H54 (cell line): ENCODE measurements at regions not wholly inside any gene's neighbourhood (a gene's known extent, or its start where the extent isn't known, plus 50 kb on each side); places are given as distances from the start of the nearest gene placed in this dataset.

Experiments used
- DNase-seq: peaks from one replicate; pipeline ENCODE4 v3.0.0; 2011; ENCODE audit warnings: low spot score, mixed read lengths; ENCODE audit not compliant: insufficient read length
- FAIRE-seq: peaks from 3 replicates; lab custom pipeline; 2011; peaks lifted over from hg19 to GRCh38; lab: Jason Lieb, UNC
- POLR2A ChIP-seq: IDR thresholded peaks from 2 replicates; pipeline ENCODE4 v1.6.1; 2011; ENCODE audit warnings: low read depth, mild to moderate bottlenecking, low read length

DNA sequence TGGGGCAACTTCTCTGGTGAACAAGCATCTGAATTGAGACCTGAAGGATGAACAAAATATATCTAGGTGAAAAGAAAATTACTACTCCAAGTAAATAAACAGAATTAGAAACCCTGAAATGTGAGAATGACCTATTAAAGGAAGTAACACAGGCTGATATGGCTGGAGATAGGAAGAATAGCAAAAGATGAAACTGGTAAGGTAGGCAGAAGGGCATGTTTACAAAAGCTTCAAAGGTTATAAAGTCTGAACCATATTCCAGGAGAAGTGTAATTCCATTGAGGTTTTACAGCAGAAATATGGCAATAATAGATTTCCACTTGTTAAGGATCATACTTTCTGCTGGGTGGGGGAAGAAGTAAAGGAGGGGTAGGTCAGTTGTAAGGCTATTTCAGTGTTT is 452.0 kb downstream of the GBA3 start:
- TF ChIP-seq POLR2A, result no peak
- FAIRE-seq, result no peak
- no peak for DNase-seq

DNA sequence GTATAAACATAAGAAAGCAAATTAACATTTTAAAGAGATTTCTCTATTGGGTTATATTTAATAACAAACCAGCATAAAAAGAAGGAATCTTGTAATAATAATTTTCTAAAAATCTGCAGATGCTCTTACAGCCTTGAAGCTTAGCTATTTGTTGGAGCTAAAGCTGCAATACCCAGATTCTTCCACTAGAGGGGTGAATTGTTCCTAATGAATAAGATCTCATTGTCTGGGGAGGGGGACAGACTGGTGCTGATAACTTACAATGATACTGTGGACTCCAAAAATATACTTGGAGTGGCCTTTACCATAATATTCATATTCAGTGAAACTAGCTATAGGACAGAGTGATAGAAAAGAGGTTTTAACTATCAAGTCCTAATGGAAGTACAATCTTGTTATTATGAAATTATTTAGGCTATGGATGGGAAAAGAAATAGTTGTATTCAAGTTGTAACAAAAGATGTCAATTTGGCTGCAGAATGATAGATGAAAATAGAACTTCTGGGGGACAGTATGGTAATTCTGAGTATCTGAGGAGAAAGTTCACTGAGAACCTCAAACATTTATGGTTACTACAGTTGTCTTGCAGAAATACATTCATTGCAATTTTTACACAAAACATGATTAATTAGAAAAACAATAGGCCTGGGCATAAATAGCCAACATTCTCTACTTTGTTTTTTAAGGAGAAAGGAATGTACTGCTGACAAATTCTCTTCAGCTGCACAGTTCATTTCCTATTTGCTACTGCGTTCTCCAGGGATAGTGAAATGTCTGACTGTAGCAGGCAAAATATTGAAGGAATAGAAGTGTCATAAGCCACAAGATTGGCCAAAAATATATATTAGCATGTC is 443.3 kb downstream of the GBA3 start:
- DNase-seq (peak; percentile 3), FAIRE-seq (no peak)
- no peak for TF ChIP-seq POLR2A

DNA sequence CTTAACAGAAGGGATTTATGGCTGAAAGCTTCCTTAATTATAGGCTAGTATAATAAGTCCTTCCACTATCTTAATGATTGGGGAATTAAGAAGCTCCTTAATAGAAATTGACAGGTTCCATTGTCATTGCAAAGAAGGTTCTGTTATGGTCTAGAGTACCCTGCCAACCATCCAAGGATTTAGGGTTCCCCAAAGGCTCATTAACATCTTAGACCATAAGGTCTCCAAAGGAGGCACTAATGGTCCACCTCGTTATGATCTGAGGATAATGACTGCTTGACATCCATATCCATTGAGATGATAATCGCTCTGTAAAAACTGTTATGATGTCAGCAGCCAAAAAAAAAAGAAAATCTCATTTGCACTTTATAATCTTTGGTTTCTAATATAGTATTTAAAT is 441.6 kb downstream of the GBA3 start:
- no peak for TF ChIP-seq POLR2A
- no peak for DNase-seq
- no peak for FAIRE-seq

- DNase-seq (no peak), FAIRE-seq (no peak)
- TF ChIP-seq POLR2A, result no peak
Measured at GRCh38 chr4:23130845-23131244, 438.1 kb downstream of the GBA3 start.

DNA sequence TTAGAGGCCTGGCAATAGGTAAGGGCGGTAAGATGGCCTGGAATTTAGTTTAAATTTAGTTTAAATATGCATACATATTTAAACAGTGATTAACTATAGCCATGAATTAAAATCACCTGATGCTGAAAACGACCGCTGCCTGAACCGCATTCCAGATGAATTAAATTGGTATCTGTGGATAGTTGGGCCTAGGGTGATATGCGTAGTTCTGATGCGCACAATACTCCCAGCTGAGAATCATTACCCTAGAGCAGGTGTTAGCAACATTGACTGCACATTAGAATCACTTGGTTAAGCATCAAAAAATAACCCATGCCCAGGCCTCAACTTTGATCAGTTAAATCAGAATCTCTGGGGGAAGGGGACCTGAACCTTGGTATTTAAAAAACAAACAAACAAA is 432.4 kb downstream of the GBA3 start:
- FAIRE-seq, result no peak
- no peak for DNase-seq
- no peak for TF ChIP-seq POLR2A

GRCh38 chr4:23122666-23123400 is 430.1 kb downstream of the GBA3 start:
- no peak for TF ChIP-seq POLR2A
- DNase-seq (no peak), FAIRE-seq (no peak)

DNA sequence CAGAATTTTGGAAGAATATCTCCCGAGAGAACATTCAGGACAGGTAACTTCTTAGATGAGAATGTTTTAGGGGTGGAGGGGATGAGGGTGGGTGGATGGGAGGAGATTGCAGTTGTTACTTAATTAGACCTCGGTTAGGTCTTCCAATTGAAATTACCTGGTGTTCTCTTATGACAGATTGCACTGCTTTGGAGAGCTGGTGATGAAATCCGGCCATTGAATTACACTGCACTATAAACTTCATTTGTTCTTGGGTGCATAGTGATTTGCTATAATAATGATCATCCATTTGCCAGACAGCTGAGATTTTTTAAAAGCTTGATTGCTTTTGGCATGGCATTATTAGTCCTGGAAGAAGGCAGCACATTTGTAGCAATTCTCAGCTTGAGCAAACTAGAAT is 427.6 kb downstream of the GBA3 start:
- DNase-seq (no peak), FAIRE-seq (no peak)
- no peak for TF ChIP-seq POLR2A

DNA sequence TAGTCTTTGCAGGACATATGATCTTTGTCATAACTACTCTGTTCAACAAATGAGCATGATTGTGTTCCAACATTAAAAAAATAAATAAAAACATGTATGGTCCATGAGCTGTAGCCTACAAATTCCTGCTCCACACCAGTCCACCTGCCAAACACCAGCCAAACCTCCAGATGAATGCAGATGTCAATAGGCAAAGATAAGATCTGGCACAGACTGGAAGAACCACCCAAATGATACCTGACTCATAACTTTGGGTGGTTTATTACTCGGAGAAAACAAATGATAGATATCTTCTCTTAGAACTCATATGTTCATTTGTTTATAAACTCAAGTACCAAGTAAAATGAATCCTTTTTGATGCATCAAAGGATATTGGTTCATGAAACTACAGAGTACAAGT is 425.1 kb downstream of the GBA3 start:
- no peak for DNase-seq
- no peak for TF ChIP-seq POLR2A
- FAIRE-seq, result no peak

DNA sequence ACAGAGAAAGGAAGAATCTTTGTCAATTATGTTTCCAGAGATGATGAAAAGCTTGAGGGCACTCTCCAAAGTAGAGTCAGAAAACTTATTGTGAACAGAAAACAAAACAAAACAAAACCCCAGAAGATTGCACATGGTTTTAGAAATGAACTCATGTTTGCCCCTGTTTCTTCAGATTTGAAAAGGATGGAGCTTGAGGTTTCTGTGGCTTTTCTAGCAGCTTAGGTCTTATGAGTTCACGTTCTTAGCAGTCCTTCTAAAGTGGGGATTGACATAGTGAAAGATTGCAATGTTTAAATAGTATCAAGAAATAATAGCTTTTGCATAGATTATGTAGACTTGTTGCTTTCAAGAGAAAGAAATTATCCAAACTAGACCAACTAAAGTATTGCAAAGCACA is 421.8 kb downstream of the GBA3 start:
- no peak for TF ChIP-seq POLR2A
- FAIRE-seq (no peak), DNase-seq (no peak)

DNA sequence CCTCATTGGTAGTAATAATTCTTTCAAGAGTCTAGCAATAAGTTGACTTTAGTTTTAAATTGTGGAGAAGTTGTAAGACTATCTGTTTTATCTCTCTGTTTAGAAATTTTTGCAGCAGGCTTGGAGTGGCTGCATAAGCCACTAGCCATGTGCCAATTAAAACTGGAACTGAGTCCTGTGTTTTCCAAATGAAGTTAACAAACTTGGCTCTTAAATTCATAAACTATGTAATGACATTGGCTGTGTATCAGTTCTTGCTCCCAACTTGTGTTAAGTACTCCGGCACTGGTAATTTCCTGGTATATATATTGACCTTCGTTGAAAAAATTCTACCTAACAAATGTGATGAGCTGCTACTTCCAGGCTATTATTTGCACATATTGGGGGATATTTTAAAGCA is 420.4 kb downstream of the GBA3 start:
- no peak for DNase-seq
- FAIRE-seq, result no peak
- TF ChIP-seq POLR2A, result no peak

DNA sequence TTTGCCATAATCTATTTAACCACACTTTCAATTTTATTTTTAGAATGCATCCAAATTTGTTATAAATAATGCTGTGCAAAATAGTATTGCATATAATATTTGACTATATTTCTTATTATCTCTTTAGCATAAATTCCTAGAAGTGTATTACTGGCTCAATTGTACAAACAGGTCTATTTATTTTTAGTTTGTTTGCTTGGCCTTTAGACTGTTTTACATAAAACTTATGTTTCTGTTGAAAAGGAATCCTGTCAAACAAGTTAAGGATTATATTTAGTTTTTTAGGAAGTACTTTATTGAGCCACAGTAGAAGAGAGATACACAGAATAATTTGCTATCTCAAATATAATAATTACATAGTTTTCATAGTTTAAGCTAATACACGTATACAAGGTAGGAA is 413.8 kb downstream of the GBA3 start:
- DNase-seq (no peak), FAIRE-seq (no peak)
- no peak for TF ChIP-seq POLR2A

DNA sequence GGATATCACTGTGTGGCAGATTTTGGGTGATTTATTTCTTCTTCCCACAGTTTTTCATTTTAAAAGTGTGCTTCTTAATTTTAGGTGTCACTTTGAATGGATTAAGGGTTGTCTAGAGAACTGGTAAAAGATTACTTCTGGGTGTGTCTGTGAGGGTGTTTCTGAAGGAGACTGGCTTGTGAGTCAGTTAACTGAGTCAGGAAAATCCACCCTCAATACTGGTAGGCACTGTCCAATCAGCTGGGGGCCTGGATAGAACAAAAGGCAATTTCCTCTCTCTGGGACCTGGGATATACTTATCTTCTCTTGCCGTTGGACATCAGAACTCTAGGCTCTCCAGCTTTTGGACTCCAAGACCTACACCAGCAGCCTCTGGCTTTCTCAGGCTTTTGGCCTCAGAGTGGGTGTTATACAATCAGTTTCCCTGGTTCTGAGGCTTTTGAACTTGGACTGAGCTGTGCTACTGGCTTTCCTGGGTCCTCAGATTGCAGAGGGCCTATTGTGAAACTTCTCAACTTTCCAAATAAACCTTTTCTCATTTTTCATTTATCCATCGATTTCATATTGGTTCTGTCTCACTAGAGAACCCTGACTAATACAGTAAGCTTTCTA is 413.1 kb downstream of the GBA3 start:
- DNase-seq (no peak), FAIRE-seq (peak; percentile 61)
- no peak for TF ChIP-seq POLR2A

DNA sequence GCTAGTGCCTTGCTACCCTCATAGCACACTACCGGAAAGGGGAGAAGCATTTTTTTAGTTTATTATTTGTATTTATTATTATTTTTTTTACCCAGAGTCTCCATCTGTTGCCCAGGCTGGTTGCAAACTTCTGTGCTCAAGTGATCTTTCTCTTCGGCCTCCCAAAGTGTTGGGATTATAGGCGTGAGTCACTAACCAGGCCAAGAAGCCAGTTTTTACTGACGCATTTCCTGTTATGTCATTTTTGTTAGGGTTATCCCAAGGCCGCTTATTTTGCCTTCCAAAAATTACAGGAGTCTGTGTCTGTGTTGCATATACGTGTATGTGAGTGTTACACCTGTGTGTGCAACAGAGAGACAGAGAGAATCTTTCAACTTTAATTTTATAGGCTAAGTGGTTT is 404.5 kb downstream of the GBA3 start:
- no peak for TF ChIP-seq POLR2A
- FAIRE-seq (peak; percentile 15), DNase-seq (no peak)

GRCh38 chr4:23091711-23092110 is 399.0 kb downstream of the GBA3 start:
- no peak for FAIRE-seq
- no peak for DNase-seq
- no peak for TF ChIP-seq POLR2A
